Natural killer cell (primary cell): ENCODE measurements at regions not wholly inside any gene's neighbourhood (a gene's known extent, or its start where the extent isn't known, plus 50 kb on each side); places are given as distances from the start of the nearest gene placed in this dataset.

Experiments used
- ATAC-seq, 3 donors: fragments of 150-1000 bp in 2 of 3; fragments of 200-7000 bp in 1 of 3; cut with Tn5 transposase; 1 replicate in 1 of 3; 2 replicates in 2 of 3; pipeline ENCODE4 v1.10.0; 2021; ENCODE audit warnings: mild to moderate bottlenecking in 2 of 3, moderate library complexity in 2 of 3
- DNase-seq, 2 donors: peaks; one replicate each; pipeline versions ENCODE4 v3.0.0 to v3.0.0-alpha.2; 2013 to 2021; ENCODE audit warnings: mixed read lengths in 1 of 2
- H3K27ac ChIP-seq: one replicate; pipeline ENCODE4 v1.5.1; 2013; ENCODE audit warnings: mild to moderate bottlenecking, low read length
- H3K27me3 ChIP-seq: one replicate; pipeline ENCODE4 v1.6.1; 2013; ENCODE audit warnings: low read length; ENCODE audit not compliant: control insufficient read depth, insufficient read depth
- H3K36me3 ChIP-seq: one replicate; pipeline ENCODE4 v1.6.1; 2013; ENCODE audit warnings: low read length; ENCODE audit not compliant: control insufficient read depth, insufficient read depth
- H3K4me1 ChIP-seq: one replicate; pipeline ENCODE4 v1.6.1; 2013; ENCODE audit warnings: low read length; ENCODE audit not compliant: control insufficient read depth, insufficient read depth
- H3K4me3 ChIP-seq: one replicate; pipeline ENCODE4 v1.5.1; 2013; ENCODE audit warnings: low read length
- H3K9me3 ChIP-seq: one replicate; pipeline ENCODE4 v1.6.1; 2013; ENCODE audit warnings: low read length; ENCODE audit not compliant: control insufficient read depth, insufficient read depth
- H3K27ac Mint-ChIP-seq, 2 donors: one replicate each; pipeline ENCODE4 v1.8.0; 2022; ENCODE audit warnings: mild to moderate bottlenecking in 2 of 2, mixed read lengths in 2 of 2, moderate library complexity in 1 of 2
- H3K27me3 Mint-ChIP-seq, 2 donors: one replicate each; pipeline ENCODE4 v1.8.0; 2022; ENCODE audit warnings: low read depth in 2 of 2, mixed read lengths in 2 of 2
- H3K36me3 Mint-ChIP-seq: one replicate; pipeline ENCODE4 v1.8.0; 2022; ENCODE audit warnings: mixed read lengths
- H3K4me1 Mint-ChIP-seq, 2 donors: one replicate each; pipeline ENCODE4 v1.8.0; 2022; ENCODE audit warnings: mixed read lengths in 2 of 2
- H3K4me3 Mint-ChIP-seq: one replicate; pipeline ENCODE4 v1.8.0; 2022; ENCODE audit warnings: mild to moderate bottlenecking, moderate library complexity, mixed read lengths
- H3K9me3 Mint-ChIP-seq, 2 donors: one replicate each; pipeline ENCODE4 v1.8.0; 2022; ENCODE audit warnings: mixed read lengths in 2 of 2
- WGBS: methylation state at CpG from one replicate; pipeline ENCODE4 v1.1.7; 2013; ENCODE audit warnings: missing lambda C conversion rate; ENCODE audit not compliant: insufficient coverage; 5-methylcytosine and 5-hydroxymethylcytosine counted together
- intact Hi-C: fragments of 100-400 bp; cut with micrococcal nuclease; formaldehyde crosslinking; loops from one replicate; pipeline ENCODE4 v1.14.2; 2022
- TF ChIP-seq, protein P1 (sequence below): fragments of 200-600 bp; IDR thresholded peaks from one replicate; pipeline ENCODE4 v1.8.0; 2022; ENCODE audit warnings: antibody characterized with exemption

DNA sequence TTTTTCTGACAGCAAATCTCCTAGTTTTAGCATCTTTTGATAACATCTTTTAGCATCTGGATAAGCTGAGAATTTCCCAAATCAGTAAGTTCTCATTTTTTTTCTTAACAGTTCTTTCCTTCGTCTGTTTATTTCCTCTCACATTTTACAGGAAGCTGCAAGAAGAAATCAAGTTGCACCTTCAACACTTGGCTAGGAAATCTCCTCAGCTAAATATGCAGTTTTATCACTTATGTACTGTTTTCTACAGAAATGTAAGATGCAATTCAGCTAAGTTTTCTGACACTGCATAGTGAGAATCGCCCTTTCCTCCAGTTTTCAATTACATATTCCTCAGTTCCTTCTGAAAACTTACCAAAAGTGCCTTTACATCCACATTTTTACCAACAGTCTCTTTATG lies 59.0 kb upstream of the MSX2 start:
- Mint-ChIP-seq H3K36me3 (no peaks in the 10 kb centered on the region), H3K4me3 (no peak overlapping the region), H3K27me3 (peaks cover 2 to 6% of the 10 kb centered on the region in 2 donors), H3K27ac (no peak overlapping the region), H3K4me1 (no peaks in the 10 kb centered on the region), H3K9me3 (peaks cover 0 to 5% of the 10 kb centered on the region in 2 donors)
- no peaks in the 10 kb centered on the region for H3K27me3 ChIP-seq
- H3K9me3 ChIP-seq: no peaks in the 10 kb centered on the region
- H3K36me3 ChIP-seq: no peaks in the 10 kb centered on the region
- no peak for DNase-seq
- TF ChIP-seq, protein P1, sequence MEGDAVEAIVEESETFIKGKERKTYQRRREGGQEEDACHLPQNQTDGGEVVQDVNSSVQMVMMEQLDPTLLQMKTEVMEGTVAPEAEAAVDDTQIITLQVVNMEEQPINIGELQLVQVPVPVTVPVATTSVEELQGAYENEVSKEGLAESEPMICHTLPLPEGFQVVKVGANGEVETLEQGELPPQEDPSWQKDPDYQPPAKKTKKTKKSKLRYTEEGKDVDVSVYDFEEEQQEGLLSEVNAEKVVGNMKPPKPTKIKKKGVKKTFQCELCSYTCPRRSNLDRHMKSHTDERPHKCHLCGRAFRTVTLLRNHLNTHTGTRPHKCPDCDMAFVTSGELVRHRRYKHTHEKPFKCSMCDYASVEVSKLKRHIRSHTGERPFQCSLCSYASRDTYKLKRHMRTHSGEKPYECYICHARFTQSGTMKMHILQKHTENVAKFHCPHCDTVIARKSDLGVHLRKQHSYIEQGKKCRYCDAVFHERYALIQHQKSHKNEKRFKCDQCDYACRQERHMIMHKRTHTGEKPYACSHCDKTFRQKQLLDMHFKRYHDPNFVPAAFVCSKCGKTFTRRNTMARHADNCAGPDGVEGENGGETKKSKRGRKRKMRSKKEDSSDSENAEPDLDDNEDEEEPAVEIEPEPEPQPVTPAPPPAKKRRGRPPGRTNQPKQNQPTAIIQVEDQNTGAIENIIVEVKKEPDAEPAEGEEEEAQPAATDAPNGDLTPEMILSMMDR: no peak
- intact Hi-C loops: no loop called here
- 64% methylated on average over 2 of the region's 2 CpGs for WGBS
- H3K27ac ChIP-seq: no peak overlapping the region
- H3K4me1 ChIP-seq: no peaks in the 10 kb centered on the region
- no peak overlapping the region for H3K4me3 ChIP-seq
- no peak for ATAC-seq

DNA sequence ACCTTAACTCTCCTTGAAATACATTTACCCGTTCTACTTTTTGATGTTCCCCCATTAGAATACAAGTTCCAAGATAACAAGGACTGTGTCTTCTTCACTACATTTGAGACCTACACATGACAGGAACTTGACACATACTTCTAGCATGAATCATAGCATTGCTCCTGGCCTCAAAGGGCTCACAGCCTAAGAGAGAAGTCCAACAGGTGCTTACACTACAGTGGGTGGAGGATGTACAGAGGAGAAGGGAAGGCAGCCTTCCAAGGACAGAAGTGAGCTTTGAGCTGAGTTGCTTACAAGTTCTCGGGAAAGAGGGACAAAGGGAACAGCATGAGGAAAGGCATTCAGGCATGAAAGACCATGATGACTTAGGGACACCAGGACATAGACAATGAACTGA lies 56.9 kb upstream of the MSX2 start:
- ATAC-seq: no peak
- WGBS: 93% methylated on average over 2 of the region's 2 CpGs
- DNase-seq: no peak
- Histone ChIP-seq H3K4me1 (no peaks in the 10 kb centered on the region), H3K4me3 (no peak overlapping the region), H3K27me3 (no peaks in the 10 kb centered on the region), H3K27ac (no peak overlapping the region), H3K9me3 (no peaks in the 10 kb centered on the region), H3K36me3 (no peaks in the 10 kb centered on the region)
- TF ChIP-seq, protein P1: no peak
- H3K27ac Mint-ChIP-seq: no peak overlapping the region
- H3K4me3 Mint-ChIP-seq: no peak overlapping the region
- H3K4me1 Mint-ChIP-seq: no peaks in the 10 kb centered on the region
- H3K36me3 Mint-ChIP-seq: no peaks in the 10 kb centered on the region
- peaks cover 0 to 5% of the 10 kb centered on the region in 2 donors for H3K27me3 Mint-ChIP-seq
- H3K9me3 Mint-ChIP-seq: peaks cover 0 to 5% of the 10 kb centered on the region in 2 donors
- intact Hi-C loops: no loop called here

DNA sequence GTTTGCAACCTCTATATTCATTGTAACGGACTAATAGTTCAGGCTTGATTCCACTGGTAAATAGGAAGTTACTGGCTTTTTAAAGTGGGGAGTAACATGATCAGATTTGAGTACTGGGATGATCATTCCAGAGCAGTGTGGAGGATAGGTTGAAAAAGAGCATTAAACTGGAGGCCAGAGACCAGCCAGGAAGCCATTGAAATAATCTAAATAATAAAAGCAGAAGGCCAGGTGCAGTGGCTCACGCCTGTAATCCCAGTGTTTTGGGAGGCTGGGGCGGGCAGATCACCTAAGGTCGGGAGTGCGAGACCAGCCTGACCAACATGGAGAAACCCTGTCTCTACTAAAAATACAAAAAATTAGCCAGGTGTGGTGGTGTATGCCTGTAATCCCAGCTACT lies 56.0 kb upstream of the MSX2 start:
- Mint-ChIP-seq H3K4me1 (no peaks in the 10 kb centered on the region), H3K36me3 (no peaks in the 10 kb centered on the region), H3K9me3 (peaks cover 0 to 5% of the 10 kb centered on the region in 2 donors), H3K27ac (no peak overlapping the region), H3K27me3 (peaks cover 0 to 5% of the 10 kb centered on the region in 2 donors), H3K4me3 (no peak overlapping the region)
- TF ChIP-seq, protein P1: no peak
- WGBS: 94% methylated on average over 5 of the region's 5 CpGs
- intact Hi-C loops: no loop called here
- Histone ChIP-seq H3K36me3 (no peaks in the 10 kb centered on the region), H3K4me1 (no peaks in the 10 kb centered on the region), H3K27me3 (no peaks in the 10 kb centered on the region), H3K4me3 (no peak overlapping the region), H3K9me3 (no peaks in the 10 kb centered on the region), H3K27ac (no peak overlapping the region)
- ATAC-seq (no peak), DNase-seq (no peak)
